ENCODE measurements at regions not wholly inside any gene's neighbourhood (a gene's known extent, or its start where the extent isn't known, plus 50 kb on each side); places are given as distances from the start of the nearest gene placed in this dataset.

GRCh38 chr13:30109471-30110135 lies 197.7 kb downstream of the KATNAL1 start:
- Mint-ChIP-seq H3K27me3 (ENCODE audit: low read depth) (peaks cover 42% of the 10 kb centered on the region), H3K4me3 (no peak overlapping the region), H3K9me3 (no peaks in the 10 kb centered on the region), H3K4me1 (peaks cover 45% of the 10 kb centered on the region), H3K27ac (no peak overlapping the region), H3K36me3 (no peaks in the 10 kb centered on the region)
- no peak for DNase-seq (ENCODE audit: low spot score in 2 of 2, unreplicated experiment in 2 of 2)
- no peak for TF ChIP-seq CTCF (IDR thresholded peaks at IDR 0.05; ENCODE audit: unreplicated experiment)

- H3K27ac Mint-ChIP-seq = no peak overlapping the region
- H3K36me3 Mint-ChIP-seq = no peaks in the 10 kb centered on the region
- H3K4me1 Mint-ChIP-seq = peaks cover 38% of the 10 kb centered on the region
- no peak for DNase-seq (ENCODE audit: low spot score in 2 of 2, unreplicated experiment in 2 of 2)
- H3K27me3 Mint-ChIP-seq (ENCODE audit: low read depth) = peaks cover 42% of the 10 kb centered on the region
- no peak overlapping the region for H3K4me3 Mint-ChIP-seq
- no peaks in the 10 kb centered on the region for H3K9me3 Mint-ChIP-seq
- no peak for TF ChIP-seq CTCF (IDR thresholded peaks at IDR 0.05; ENCODE audit: unreplicated experiment)
Measured at GRCh38 chr13:30108913-30109237, 198.5 kb downstream of the KATNAL1 start.

- DNase-seq (ENCODE audit: low spot score in 2 of 2, unreplicated experiment in 2 of 2) = no peak
- H3K27me3 Mint-ChIP-seq (ENCODE audit: low read depth) = peaks cover 42% of the 10 kb centered on the region
- no peaks in the 10 kb centered on the region for H3K36me3 Mint-ChIP-seq
- H3K27ac Mint-ChIP-seq = no peak overlapping the region
- H3K4me1 Mint-ChIP-seq = peaks cover 38% of the 10 kb centered on the region
- no peaks in the 10 kb centered on the region for H3K9me3 Mint-ChIP-seq
- no peak overlapping the region for H3K4me3 Mint-ChIP-seq
- no peak for TF ChIP-seq CTCF (IDR thresholded peaks at IDR 0.05; ENCODE audit: unreplicated experiment)
Measured at GRCh38 chr13:30108216-30108912, 199.0 kb downstream of the KATNAL1 start.

GRCh38 chr13:30107521-30108136 lies 199.7 kb downstream of the KATNAL1 start:
- Mint-ChIP-seq H3K9me3 (no peaks in the 10 kb centered on the region), H3K27ac (no peak overlapping the region), H3K27me3 (ENCODE audit: low read depth) (peaks cover 43% of the 10 kb centered on the region), H3K36me3 (no peaks in the 10 kb centered on the region), H3K4me3 (no peak overlapping the region), H3K4me1 (peaks cover 37% of the 10 kb centered on the region)
- no peak for TF ChIP-seq CTCF (IDR thresholded peaks at IDR 0.05; ENCODE audit: unreplicated experiment)
- DNase-seq (ENCODE audit: low spot score in 2 of 2, unreplicated experiment in 2 of 2) = no peak

GRCh38 chr13:30107121-30107520 lies 200.2 kb downstream of the KATNAL1 start:
- no peak overlapping the region for H3K4me3 Mint-ChIP-seq
- H3K9me3 Mint-ChIP-seq = no peaks in the 10 kb centered on the region
- H3K36me3 Mint-ChIP-seq = no peaks in the 10 kb centered on the region
- peaks cover 47% of the 10 kb centered on the region for H3K27me3 Mint-ChIP-seq (ENCODE audit: low read depth)
- H3K27ac Mint-ChIP-seq = no peak overlapping the region
- H3K4me1 Mint-ChIP-seq = peaks cover 32% of the 10 kb centered on the region
- no peak for DNase-seq (ENCODE audit: low spot score in 2 of 2, unreplicated experiment in 2 of 2)
- TF ChIP-seq CTCF (IDR thresholded peaks at IDR 0.05; ENCODE audit: unreplicated experiment) = no peak
